Loucy (cell line): ENCODE measurements at regions not wholly inside any gene's neighbourhood (a gene's known extent, or its start where the extent isn't known, plus 50 kb on each side); places are given as distances from the start of the nearest gene placed in this dataset.

Experiments
- CTCF ChIP-seq: fragments of 200-600 bp; sonication (generic); conservative IDR thresholded peaks from 2 replicates; pipeline ENCODE4 v1.5.1; 2014; ENCODE audit warnings: mild to moderate bottlenecking, antibody characterized with exemption, low read length
- EZH2phosphoT487 ChIP-seq: fragments of 200-600 bp; IDR thresholded peaks from 2 replicates; pipeline ENCODE4 v1.6.1; 2018; ENCODE audit warnings: antibody characterized with exemption, mild to moderate bottlenecking, moderate library complexity, borderline replicate concordance

- TF ChIP-seq CTCF: no peak
- no peak for TF ChIP-seq EZH2phosphoT487
These were observed 275.3 kb downstream of the KCTD12 start for GRCh38 chr13:76610819-76611415.
